Heart left ventricle (tissue), 16 donors: ENCODE measurements at regions not wholly inside any gene's neighbourhood (a gene's known extent, or its start where the extent isn't known, plus 50 kb on each side); places are given as distances from the start of the nearest gene placed in this dataset.

Experiments
- ATAC-seq, 4 donors: fragments of 200-7000 bp; cut with Tn5 transposase; one replicate each; pipeline ENCODE4 v1.9.1; 2020 to 2022; ENCODE audit warnings: moderate library complexity in 4 of 4, mild to moderate bottlenecking in 3 of 4, moderate number of reproducible peaks in 1 of 4
- DNase-seq, 5 donors: peaks; one replicate each; pipeline ENCODE4 v3.0.0-alpha.2; 2020
- H3K27ac ChIP-seq, 12 donors: fragments of 200-600 bp; sonication (generic) in 4 of 12; one replicate each; pipeline versions ENCODE4 v1.5.0 to v1.8.0; 2016 to 2022; ENCODE audit warnings: mild to moderate bottlenecking in 2 of 12
- H3K27me3 ChIP-seq, 9 donors: fragments of 200-600 bp; sonication (generic) in 2 of 9; one replicate each; pipeline versions ENCODE4 v1.5.1 to v1.8.0; 2016 to 2022; ENCODE audit warnings: mild to moderate bottlenecking in 3 of 9
- H3K36me3 ChIP-seq, 9 donors: fragments of 200-600 bp; sonication (generic) in 2 of 9; one replicate each; pipeline versions ENCODE4 v1.5.0 to v1.8.0; 2018 to 2022; ENCODE audit warnings: mild to moderate bottlenecking in 2 of 9
- H3K4me1 ChIP-seq, 12 donors: fragments of 200-600 bp; sonication (generic) in 4 of 12; one replicate each; pipeline versions ENCODE4 v1.5.0 to v1.8.0; 2016 to 2022; ENCODE audit warnings: mild to moderate bottlenecking in 3 of 12
- H3K4me3 ChIP-seq, 12 donors: fragments of 200-600 bp; sonication (generic) in 4 of 12; one replicate each; pipeline versions ENCODE4 v1.5.0 to v1.8.0; 2017 to 2022; ENCODE audit warnings: mild to moderate bottlenecking in 9 of 12, moderate library complexity in 4 of 12
- H3K9me3 ChIP-seq, 12 donors: fragments of 200-600 bp; sonication (generic) in 4 of 12; one replicate each; pipeline versions ENCODE4 v1.5.0 to v1.8.0; 2016 to 2022; ENCODE audit warnings: mild to moderate bottlenecking in 1 of 12
- CTCF ChIP-seq, 12 donors: fragments of 200-600 bp; sonication (generic) in 4 of 12; IDR thresholded peaks; one replicate each; pipeline versions ENCODE4 v1.5.0 to v1.8.0; 2018 to 2022; ENCODE audit warnings: antibody characterized with exemption in 12 of 12, mild to moderate bottlenecking in 5 of 12
- POLR2A ChIP-seq, 2 donors: fragments of 450-650 bp; IDR thresholded peaks; one replicate each; pipeline ENCODE4 v1.6.1; 2017; ENCODE audit warnings: antibody characterized with exemption in 2 of 2, mild to moderate bottlenecking in 2 of 2, moderate library complexity in 2 of 2
- WGBS, 4 donors: extraction: QIAGEN DNeasy Blood & Tissue Kit in 2 of 4; methylation state at CpG; one replicate each; pipeline versions ENCODE4 v1.1.5 to v1.1.7; 2013 to 2018; 5-methylcytosine and 5-hydroxymethylcytosine counted together
- intact Hi-C, 10 donors: fragments of 100-400 bp; cut with DNase I; formaldehyde crosslinking; loops; one replicate each; pipeline versions ENCODE4 v1.11.1 to v1.14.2; 2022
- donor health status: ischemic (EF 13 %, LVEDD 7.1; RV severe dilation, severe dysfunction).
- donor health status: healthy with polysubstance abuse.
- donor health status: DM: no; HTN: yes; CAD: no.
- donor health status: DM: no; HTN: no; CAD: no.
- donor health status: ischemic (EF 25% LVEDD 6.9; RV normal size, moderate dysfunction).
- donor health status: ischemic (EF 25% LVEDD 5.7; RV mildly dilated, moderate dysfunction).
- donor health status: healthy.
- donor health status: DM: yes; HTN: yes; CAD: no.
- donor health status: ischemic (EF 35%, LVEDD 5.7; RV mildly dilated, moderate dysfunction).
- donor health status: nonischemic (EF 11% LVEDD 7.7; RV severe dilation, severe dysfunction).
- donor health status: DM: yes; HTN: yes; CAD: no.
- donor health status: PGD.
- donor health status: ischemic (EF 29% LVEDD 5.4; RV normal size, mild dysfunction).
- donor health status: nonischemic (EF 23%, LVEDD 6.1; RV moderate dilation, normal function).

GRCh38 chr20:50388733-50389437 is 121.3 kb upstream of the PTPN1 start:
- no peaks in the 10 kb centered on the region for H3K27me3 ChIP-seq
- no peaks in the 10 kb centered on the region for H3K9me3 ChIP-seq
- H3K4me1 ChIP-seq = peaks cover 0 to 41% (median 22%) of the 10 kb centered on the region in 12 donors
- DNase-seq (no peak), ATAC-seq (peak in 3 of 4 donors; percentile 1 to 6 (median 3))
- intact Hi-C loops = loop anchor here in 1 of 10 donors (10.0 kb wide), 1 partner anchor 194 kb away; the partner anchor contains the start of gene CEBPB
- no peak overlapping the region for H3K4me3 ChIP-seq
- H3K27ac ChIP-seq = peak overlapping the region; percentile 30 to 92 (median 82)
- 75 to 83% (median 81%) methylated on average over 12 of the region's 12 CpGs for WGBS, 4 donors
- no peak for TF ChIP-seq CTCF (IDR thresholded peaks at IDR 0.05)
- no peak for TF ChIP-seq POLR2A (IDR thresholded peaks at IDR 0.05)
- no peaks in the 10 kb centered on the region for H3K36me3 ChIP-seq

- TF ChIP-seq POLR2A (IDR thresholded peaks at IDR 0.05) = peak in 1 of 2 donors; percentile 39
- no peak for TF ChIP-seq CTCF (IDR thresholded peaks at IDR 0.05)
- 44 to 62% (median 53%) methylated on average over 7 of the region's 7 CpGs for WGBS, 4 donors
- Histone ChIP-seq H3K36me3 (no peaks in the 10 kb centered on the region), H3K9me3 (no peaks in the 10 kb centered on the region), H3K4me1 (peaks cover 0 to 43% (median 22%) of the 10 kb centered on the region in 12 donors), H3K4me3 (no peak overlapping the region), H3K27me3 (no peaks in the 10 kb centered on the region), H3K27ac (peak overlapping the region; percentile 30 to 92 (median 82))
- ATAC-seq (peak; percentile 91 to 94 (median 92)), DNase-seq (peak in 4 of 5 donors; percentile 54 to 79 (median 66))
- intact Hi-C loops = loop anchor here in 1 of 10 donors (10.0 kb wide), 1 partner anchor 195 kb away; the partner anchor contains the start of gene CEBPB
Observed at GRCh38 chr20:50389438-50389807, 120.8 kb upstream of the PTPN1 start.

GRCh38 chr20:50389808-50390684 is 120.1 kb upstream of the PTPN1 start:
- no peaks in the 10 kb centered on the region for H3K9me3 ChIP-seq
- peak overlapping the region; percentile 30 to 92 (median 82) for H3K27ac ChIP-seq
- H3K27me3 ChIP-seq = no peaks in the 10 kb centered on the region
- 62 to 70% (median 67%) methylated on average over 14 of the region's 14 CpGs for WGBS, 4 donors
- intact Hi-C loops = loop anchor here in 3 of 10 donors (10.0 kb wide), 2 partner anchors 185 to 195 kb away; partner anchors contain the start of gene CEBPB (in 1 of the 3)
- ATAC-seq = peak; percentile 23 to 47 (median 34)
- TF ChIP-seq POLR2A (IDR thresholded peaks at IDR 0.05) (no peak), CTCF (IDR thresholded peaks at IDR 0.05) (no peak)
- DNase-seq = no peak
- peaks cover 0 to 44% (median 26%) of the 10 kb centered on the region in 12 donors for H3K4me1 ChIP-seq
- no peaks in the 10 kb centered on the region for H3K36me3 ChIP-seq
- no peak overlapping the region for H3K4me3 ChIP-seq
